GM18519 (cell line): ENCODE measurements at regions not wholly inside any gene's neighbourhood (a gene's known extent, or its start where the extent isn't known, plus 50 kb on each side); places are given as distances from the start of the nearest gene placed in this dataset.
"Not testable (repeated sequence)": the region's sequence is repeated elsewhere in the genome, so short reads cannot be mapped to it uniquely, and the experiment has no call there.

Experiments
- ATAC-seq: cut with Tn5 transposase; IDR thresholded peaks from one replicate; pipeline ENCODE4 v1.9.1; 2021; ENCODE audit warnings: mild to moderate bottlenecking, moderate library complexity; ENCODE audit not compliant: unreplicated experiment, low FRiP score

DNA sequence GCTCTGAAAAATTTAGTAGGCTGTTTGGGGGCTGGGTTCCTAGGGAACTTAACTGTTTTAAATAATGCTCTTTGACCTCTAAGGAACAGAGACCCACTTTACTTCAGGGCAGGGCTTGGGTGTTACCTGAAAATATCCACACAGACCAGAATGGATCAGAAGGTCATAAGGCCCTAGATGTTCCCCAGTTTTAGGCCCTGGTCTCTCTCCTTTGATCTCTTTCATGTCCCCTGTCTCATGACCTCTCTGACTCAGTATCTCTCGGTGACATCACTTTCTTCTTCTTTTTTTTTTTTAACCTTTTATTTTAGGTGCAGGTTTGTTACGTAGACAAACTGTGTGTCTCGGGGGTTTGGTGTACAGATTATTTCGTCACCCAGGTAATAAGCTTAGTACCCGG is 272.1 kb upstream of the SGK1 start:
- ATAC-seq, result no peak

DNA sequence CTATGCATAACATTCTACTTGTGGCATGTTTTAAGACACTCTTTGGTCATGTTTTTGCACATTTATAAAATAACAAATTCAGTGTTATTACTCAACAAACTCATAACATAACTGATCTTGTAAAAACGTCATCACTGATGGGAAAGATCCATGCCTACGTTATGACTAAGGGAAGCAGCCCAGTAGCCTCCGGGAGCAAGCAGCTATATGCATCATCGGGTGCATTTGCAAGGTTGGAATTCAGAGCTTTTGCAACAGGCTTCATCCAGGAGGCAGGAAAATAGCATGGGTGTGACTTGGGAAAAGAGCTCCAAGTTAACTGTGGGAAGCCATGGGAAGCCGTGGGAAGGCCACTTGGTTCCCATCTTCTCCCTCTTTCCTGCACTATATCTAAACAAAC is 271.6 kb upstream of the SGK1 start:
- no peak for ATAC-seq

DNA sequence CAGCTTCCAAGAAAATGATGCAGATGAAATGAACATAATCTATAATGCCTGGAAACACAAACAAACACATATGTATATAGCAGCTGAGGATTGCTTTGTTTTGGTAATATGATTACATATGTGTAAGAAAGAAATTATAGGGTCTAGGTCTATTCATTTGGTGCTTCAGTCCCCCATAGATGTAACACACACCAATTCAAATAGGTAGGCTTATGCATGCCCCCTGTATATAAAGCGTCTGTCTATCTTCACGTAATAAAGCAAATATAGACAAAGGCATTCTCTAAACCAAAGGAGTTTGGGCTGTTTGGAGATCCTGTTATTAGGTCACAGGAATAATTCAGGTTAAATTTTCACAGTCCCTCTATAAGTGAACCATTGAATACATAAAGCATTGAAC is 270.4 kb upstream of the SGK1 start:
- no peak for ATAC-seq

DNA sequence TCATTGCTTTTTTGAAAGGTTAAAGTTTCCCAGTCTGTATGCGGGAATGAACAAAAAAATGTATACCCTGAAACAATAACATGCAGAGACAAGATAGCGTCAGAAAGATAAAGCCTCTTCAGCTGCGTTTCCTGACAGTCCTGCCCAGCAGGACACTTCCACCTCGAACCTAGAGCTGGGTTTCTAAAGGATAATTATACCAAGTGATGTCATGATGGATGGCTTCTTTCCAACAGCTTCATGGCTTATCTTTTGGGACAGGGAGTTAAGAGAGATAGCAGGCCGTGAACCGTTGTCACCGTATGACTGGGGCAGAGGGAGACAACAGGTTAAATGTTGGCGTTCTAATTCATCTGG is 267.6 kb upstream of the SGK1 start:
- ATAC-seq, result no peak

DNA sequence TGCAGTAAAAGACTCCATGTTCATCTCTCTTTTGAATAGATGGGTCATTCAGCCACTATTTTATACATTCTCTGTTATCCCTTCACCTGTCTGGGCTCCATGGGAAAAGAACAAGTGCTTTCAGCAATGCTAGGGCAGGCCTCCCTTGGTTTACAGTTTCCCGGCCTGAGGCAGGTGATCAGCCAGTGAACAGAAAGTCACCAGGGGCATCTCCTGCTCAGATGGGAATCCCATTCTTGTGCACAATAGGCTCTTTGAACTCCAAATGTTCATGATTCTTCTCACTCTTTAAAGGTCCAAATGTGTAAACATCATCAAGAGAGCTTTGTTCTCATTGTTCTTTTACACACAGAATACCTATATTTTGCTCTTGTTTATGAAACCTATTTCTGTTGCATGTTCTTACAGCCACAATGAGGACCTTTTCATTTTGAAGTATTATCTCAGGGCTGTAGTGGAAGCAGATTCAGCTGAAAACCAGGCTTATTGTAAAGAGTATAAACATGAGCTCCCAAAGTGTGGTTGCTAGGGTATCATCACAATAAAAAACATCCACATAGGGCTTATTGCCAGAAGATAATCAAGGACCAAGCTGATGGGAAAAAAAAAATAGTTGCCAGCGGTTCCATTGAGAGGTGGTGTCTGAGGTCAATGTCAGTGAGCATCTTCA is 267.1 kb upstream of the SGK1 start:
- no peak for ATAC-seq

DNA sequence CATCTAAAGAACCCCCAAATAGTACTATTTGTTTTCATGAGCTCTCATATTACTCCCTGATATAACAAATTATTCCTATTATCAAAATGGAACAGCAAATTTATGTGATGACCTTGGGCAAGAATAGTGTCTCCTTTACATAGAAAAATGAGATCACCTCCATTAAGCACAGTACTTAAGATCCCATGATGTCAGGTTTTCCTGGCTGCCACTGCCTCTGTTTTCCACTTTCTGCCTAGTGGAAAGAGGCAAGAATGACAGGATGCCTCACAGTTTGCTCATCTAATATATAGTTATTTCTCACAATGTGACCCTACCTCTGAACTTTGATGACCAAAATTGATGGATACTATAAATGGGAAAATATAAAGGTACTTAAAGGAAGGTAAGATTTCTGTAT is 260.1 kb upstream of the SGK1 start:
- no peak for ATAC-seq

DNA sequence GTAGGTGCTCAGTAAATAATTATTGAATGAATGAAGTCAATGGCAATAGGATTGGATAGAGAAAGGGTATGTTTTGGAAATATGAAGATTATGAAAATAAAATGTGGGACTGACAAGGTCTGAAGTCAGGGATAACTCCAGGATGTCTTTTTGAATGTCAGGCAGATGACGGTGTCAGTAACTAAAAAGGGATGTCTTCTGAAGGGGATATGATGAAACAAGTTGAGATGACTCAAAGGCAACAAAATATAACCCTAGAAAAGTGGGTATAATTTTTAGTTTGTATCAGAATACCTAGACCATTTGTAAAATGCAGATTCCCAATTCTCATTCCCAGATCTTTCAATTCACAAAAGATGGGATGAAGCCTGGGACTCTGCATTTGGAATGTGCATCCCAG is 257.3 kb upstream of the SGK1 start:
- ATAC-seq, result no peak

DNA sequence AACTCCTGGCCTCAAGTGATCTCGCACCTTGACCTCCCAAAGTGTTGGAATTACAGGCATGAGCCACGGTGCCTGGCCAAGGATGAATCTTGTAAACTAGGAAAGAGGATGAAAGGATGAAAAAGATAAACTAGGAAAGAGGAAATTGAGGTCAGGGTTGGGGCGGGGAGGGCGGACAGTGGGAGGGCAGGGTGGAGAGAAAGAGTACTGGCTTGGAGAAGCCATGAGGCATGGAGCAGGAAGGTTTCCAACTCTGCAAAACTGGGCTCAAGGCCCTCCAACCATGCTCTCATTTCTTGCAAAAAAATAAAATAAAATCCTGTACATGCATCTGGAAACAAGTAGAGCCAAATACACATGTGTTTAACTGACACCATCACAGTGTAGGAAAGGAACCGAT is 256.6 kb upstream of the SGK1 start:
- ATAC-seq, result no peak

DNA sequence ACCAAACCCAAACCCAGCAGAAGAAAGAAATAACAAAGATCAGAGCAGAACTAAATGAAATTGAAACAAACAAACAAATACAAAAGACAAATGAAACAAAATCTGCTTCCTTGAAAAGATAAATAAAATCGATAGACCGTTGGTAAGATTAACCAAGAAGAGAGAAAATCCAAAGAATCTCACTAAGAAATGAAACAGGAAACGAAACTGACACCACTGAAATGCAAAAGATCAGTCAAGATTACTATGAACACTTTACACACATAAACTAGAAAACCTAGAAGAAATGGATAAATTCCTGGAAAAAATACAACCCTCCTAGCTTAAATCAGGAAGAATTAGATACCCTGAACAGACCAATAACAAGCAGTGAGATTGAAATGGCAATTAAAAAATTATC is 252.1 kb upstream of the SGK1 start:
- not testable (repeated sequence) for ATAC-seq

DNA sequence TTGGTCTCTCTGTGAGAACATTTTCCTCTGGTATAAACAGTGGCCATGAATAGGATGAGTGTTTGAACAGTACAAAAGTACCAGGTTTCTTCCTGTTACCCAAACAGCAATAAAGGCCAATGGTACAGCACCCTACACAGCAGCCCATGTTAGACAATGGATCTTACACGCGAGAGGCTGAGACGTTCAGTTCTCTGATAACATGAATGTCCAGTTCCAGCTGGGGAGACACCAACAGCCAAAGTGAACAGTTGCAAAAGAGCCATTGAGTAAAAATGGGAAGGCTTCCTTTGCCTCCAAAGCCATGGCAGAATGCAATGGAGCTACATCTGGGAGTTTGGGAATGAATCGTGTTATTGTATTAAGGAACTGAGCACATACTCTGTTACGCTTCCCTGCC is 246.8 kb upstream of the SGK1 start:
- no peak for ATAC-seq

DNA sequence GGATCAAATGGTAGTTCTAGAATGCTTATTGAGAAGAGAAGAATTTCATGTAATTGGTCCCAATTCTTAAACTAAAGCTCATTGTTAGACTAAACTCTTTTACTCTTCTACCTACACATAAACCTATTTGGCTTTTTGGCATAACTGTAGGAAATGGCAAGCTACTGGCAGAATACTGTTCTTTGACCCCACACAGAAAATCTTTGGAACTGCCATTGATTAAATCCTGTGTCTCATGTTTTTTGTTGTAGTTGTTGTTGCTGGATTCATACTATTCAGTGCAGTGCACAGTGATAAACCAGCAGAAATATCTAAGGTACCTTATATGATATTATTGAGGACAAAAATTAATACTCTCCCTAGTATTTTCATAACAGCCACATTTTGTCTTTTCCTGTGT is 242.1 kb upstream of the SGK1 start:
- no peak for ATAC-seq

DNA sequence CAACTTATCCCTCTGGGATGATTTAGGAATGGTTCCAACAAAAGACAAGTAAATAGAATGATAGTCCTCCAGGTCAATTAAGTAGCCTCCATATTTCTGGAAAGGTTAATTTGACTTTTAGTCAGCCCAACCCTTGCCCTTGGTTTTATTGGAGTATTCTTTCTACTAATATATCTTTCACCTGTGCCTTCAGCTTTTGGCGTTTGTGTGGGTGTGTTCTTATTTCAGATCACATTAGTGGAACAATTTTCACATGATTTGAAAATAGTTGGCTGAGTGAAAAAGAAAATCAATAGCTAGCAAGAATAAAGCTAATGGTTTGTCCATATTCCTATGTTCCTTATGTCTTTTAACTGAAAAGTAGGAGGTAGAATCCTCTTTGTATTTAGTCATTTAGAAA is 239.6 kb upstream of the SGK1 start:
- no peak for ATAC-seq

DNA sequence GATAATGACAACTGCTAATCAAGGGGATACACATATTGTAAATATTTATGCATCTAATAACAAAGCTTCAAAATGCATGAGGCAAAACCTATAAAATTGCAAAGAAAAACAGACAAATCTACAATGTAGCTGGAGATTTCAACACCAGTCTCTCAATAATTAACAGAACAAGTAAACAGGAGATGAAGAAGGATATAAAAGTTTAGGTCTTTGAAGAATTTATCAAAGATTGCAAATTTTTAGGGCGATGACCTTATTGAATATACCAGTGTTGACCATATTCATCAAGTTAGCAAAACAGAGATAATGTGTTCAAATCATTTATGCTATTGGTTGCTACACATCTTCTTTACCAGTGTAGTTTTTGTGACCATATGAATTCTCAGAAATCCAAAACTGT is 237.8 kb upstream of the SGK1 start:
- ATAC-seq, result no peak

DNA sequence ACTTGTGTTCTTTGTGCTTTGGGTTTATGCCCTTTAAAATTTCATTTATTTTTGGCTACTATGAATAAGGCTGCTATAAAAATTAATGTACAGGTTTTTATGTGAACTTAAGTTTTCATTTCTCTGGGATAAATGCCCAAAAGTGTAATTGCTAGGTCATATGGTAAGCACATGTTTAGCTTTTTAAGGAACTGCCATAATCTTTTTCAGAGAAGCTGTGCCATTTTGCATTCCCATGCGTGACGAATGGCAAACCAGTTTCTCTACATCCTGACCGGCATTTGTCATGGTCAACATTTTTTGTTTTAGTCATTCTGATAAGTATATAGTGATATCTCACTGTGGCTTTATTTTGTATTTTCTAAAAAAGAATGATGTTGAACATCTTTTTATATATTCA is 236.0 kb upstream of the SGK1 start:
- ATAC-seq, result no peak

DNA sequence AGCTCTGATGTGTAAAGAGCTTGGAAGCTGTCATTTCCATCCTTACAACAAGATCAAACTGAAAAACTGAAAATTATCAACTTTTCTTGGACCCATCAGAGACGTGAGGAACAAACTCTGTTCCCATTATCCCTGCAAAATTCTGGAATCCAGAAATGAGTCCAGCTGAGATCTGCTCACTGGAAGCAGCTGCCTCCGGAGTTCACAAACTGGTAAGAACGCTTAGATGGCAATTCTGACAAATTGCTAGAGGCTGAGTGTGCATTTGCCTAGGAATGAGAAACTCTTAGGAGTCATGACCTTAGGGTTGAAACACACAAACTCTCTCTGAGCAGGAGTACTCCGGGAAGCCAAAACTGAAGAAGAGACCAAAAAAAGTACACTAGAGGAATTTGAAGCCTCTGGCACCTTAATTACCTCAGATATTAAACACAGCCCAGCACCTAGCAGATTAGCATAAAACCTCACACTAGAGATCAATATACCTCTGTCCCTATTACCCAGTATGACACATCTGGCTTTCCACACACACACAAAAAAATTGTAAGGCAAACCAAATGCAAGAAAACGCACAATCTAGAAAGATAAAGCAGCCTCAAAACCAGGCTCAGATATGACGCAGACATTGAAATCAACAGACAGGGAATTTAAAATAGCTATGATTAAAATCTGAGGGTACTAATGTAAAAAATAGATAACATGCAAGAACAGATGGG is 233.5 kb upstream of the SGK1 start:
- no peak for ATAC-seq

DNA sequence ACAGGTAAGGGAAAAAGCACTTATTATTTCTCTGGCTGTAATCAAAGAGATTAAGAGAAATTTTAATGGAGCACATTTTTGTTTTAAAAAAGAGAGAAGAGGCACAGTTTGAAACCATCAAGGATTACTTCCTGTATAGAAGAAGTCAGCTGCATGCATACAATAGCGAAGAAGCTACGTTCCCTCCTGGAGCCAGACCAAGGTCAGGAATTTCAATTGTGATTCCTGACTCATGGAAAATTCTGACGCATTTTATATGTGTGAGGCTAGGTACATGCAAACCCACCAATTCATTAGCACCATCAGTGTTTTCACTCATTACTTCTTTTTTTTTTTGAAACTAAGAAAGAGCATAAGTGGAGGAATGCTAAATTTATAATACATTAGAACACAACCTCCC is 232.7 kb upstream of the SGK1 start:
- ATAC-seq, result no peak

DNA sequence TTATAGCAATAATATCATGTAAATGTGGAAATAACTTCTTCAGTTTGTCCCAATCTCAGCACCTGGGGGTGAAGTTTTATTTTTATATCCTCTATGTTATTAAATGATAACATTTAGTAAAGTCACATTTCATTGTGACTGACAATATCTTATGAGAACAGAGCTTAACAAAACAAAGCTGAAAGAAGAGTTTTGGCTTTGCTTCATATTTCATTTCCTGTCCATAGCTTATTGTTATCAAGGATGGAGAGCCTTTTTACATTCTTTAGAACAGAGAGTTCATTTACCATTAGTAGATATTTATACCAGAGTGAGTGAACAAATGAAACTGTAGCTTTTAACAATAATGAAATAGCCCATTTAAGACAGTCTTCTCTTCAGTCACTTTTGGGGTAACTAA is 231.9 kb upstream of the SGK1 start:
- ATAC-seq, result no peak

DNA sequence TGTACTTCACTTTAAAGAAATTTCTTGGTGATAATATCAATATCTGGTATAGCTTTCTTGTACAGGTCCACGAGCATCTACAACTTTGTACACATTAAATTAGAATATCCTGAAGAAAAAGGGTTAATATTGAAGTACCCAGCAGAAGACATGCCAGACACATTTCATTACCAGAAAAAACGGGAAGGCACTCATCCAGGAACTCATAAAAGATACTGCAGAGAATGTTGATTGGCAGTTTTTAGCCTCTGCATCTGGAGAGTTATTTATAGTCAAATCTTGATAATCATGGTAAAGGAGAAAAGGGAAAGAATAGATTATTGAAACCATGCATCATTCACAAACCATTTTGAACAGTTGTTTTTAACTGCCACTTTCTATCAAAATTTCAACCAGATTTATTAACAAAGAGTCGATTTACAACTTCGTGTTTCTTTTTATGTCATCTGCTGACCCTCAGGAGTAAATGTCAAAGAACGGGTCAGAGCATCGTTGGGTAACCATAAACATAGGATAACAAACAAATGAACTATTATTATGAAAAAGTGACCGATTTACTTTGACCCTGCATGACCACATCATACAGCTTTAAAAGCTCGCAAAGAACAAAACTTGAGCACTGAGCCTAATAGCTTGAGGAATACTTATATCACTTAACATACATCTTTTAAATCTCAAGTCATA is 229.2 kb upstream of the SGK1 start:
- no peak for ATAC-seq

DNA sequence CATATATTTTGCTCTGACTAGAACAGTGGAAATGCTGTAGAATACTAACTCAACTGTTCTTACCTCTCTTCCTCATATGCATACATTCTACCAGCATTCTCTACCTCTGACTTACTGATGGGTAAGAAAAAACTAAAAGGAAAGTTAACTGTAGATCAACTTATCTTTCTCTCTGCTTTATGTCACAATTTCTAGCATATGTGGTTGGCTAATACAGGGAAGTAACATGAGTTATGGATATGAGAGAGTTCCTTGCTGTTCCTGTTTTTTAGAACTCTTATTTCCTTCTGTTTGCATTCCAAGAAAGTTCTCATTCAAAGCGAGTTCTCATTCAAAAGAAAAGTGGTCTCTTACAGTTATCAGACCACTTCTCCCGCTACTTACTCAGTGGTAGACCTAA is 226.8 kb upstream of the SGK1 start:
- no peak for ATAC-seq

DNA sequence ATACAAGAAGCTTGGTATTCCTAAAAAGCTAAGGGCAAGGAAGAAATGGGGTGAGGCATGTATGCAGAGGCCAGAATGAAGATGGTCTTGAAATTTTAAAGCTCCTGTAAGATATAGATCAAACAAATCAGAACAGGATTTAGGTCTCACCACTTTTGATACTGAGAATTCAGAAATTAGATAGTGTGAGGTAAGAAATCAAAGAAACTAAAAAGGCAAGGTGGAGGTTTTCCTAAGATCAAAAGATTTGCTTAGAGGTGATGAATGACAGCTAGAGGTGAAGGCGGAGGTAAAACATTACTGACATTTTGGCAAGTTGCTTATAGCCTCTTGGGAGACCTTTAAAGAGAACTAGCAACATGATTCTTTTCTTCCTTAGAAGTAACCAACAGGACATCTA is 225.2 kb upstream of the SGK1 start:
- no peak for ATAC-seq

DNA sequence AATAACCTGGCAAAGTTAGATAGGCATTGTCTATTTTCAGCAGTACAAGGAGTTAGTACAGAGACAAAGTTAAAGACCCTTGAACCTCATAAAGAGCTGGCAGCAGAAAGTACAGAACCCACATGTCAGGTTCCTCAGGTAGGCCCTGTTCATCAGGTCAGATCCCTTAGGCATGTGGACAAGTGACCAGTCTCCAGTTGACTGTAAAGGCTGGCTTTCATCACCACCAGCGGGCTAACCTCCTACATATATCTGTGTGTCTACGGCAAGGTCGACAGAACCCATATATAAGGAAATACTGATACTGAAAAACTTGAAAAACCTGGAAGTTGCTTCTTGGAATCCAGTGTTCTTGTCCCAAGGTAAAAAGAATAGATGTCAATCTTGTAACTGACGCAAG is 223.1 kb upstream of the SGK1 start:
- ATAC-seq, result no peak

DNA sequence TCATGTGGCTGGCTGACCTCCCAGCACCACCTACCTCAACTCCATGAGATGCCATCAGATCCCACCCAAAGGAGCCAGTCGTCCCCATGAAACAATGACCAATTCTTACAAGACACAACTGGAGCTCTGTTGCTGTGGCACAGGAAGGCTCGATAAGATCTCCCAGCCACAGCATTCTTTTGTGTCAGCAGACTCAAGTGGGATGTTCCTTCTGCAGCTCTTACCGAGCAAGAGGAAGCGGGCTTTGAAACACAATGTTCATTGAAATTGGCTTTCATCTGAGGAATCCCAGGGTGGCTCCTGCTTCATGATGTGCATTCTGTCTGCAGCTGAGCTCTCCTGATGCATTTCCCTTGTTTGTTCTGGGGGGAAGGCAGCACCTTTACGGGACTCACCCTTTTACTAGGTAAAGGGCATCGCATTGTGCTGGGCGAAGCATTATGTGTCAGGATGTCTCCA is 222.0 kb upstream of the SGK1 start:
- no peak for ATAC-seq
